ENCODE measurements at regions not wholly inside any gene's neighbourhood (a gene's known extent, or its start where the extent isn't known, plus 50 kb on each side); places are given as distances from the start of the nearest gene placed in this dataset.

- DNase-seq (no peak), ATAC-seq (no peak)
- Histone ChIP-seq H3K4me3 (no peak overlapping the region), H3K4me1 (no peaks in the 10 kb centered on the region), H3K36me3 (replicated peaks in 1 of 2; ENCODE audit: insufficient read depth in 1 of 2, low read depth in 2 of 2) (no peaks in the 10 kb centered on the region), H3K27me3 (no peaks in the 10 kb centered on the region), H3K27ac (no peak overlapping the region), H3K9me3 (no peaks in the 10 kb centered on the region)
- 72 to 78% methylated on average over 4 of the region's 4 CpGs for WGBS, 2 donors
- intact Hi-C loops (cut with DNase I): no loop called here
- no peak for TF ChIP-seq POLR2A (IDR thresholded peaks at IDR 0.05)
- TF ChIP-seq CTCF (IDR thresholded peaks at IDR 0.05): no peak
These were observed 168.6 kb downstream of the MAF start for GRCh38 chr16:79431923-79432322.

- TF ChIP-seq POLR2A (IDR thresholded peaks at IDR 0.05) (no peak), CTCF (IDR thresholded peaks at IDR 0.05) (no peak)
- intact Hi-C loops (cut with DNase I): no loop called here
- H3K27me3 ChIP-seq: no peaks in the 10 kb centered on the region
- DNase-seq: no peak
- H3K36me3 ChIP-seq (replicated peaks in 1 of 2; ENCODE audit: insufficient read depth in 1 of 2, low read depth in 2 of 2): no peaks in the 10 kb centered on the region
- H3K4me1 ChIP-seq: no peaks in the 10 kb centered on the region
- WGBS, 2 donors: 57 to 60% methylated on average over 11 to 12 of the region's 12 CpGs
- H3K27ac ChIP-seq: no peak overlapping the region
- ATAC-seq: no peak
- H3K9me3 ChIP-seq: no peaks in the 10 kb centered on the region
- H3K4me3 ChIP-seq: no peak overlapping the region
These were observed 170.3 kb downstream of the MAF start for GRCh38 chr16:79430191-79430678.

- H3K27ac ChIP-seq: no peak overlapping the region
- H3K9me3 ChIP-seq: no peaks in the 10 kb centered on the region
- ATAC-seq: no peak
- no peaks in the 10 kb centered on the region for H3K27me3 ChIP-seq
- DNase-seq: no peak
- no peaks in the 10 kb centered on the region for H3K36me3 ChIP-seq (replicated peaks in 1 of 2; ENCODE audit: insufficient read depth in 1 of 2, low read depth in 2 of 2)
- 63 to 64% methylated on average over 16 of the region's 16 CpGs for WGBS, 2 donors
- no peaks in the 10 kb centered on the region for H3K4me1 ChIP-seq
- H3K4me3 ChIP-seq: no peak overlapping the region
- intact Hi-C loops (cut with DNase I): no loop called here
- TF ChIP-seq CTCF (IDR thresholded peaks at IDR 0.05) (no peak), POLR2A (IDR thresholded peaks at IDR 0.05) (no peak)
These were observed 171.0 kb downstream of the MAF start for GRCh38 chr16:79429381-79430190.

- H3K27ac ChIP-seq: no peak overlapping the region
- H3K4me1 ChIP-seq: no peaks in the 10 kb centered on the region
- ATAC-seq (no peak), DNase-seq (no peak)
- 73 to 79% methylated on average over 6 of the region's 6 CpGs for WGBS, 2 donors
- no peak overlapping the region for H3K4me3 ChIP-seq
- no peaks in the 10 kb centered on the region for H3K9me3 ChIP-seq
- intact Hi-C loops (cut with DNase I): no loop called here
- no peaks in the 10 kb centered on the region for H3K27me3 ChIP-seq
- H3K36me3 ChIP-seq (replicated peaks in 1 of 2; ENCODE audit: insufficient read depth in 1 of 2, low read depth in 2 of 2): no peaks in the 10 kb centered on the region
- TF ChIP-seq CTCF (IDR thresholded peaks at IDR 0.05): no peak
- TF ChIP-seq POLR2A (IDR thresholded peaks at IDR 0.05): no peak
These were observed 173.9 kb downstream of the MAF start for GRCh38 chr16:79426663-79427062.

- no peaks in the 10 kb centered on the region for H3K36me3 ChIP-seq (replicated peaks in 1 of 2; ENCODE audit: insufficient read depth in 1 of 2, low read depth in 2 of 2)
- no peak for TF ChIP-seq POLR2A (IDR thresholded peaks at IDR 0.05)
- TF ChIP-seq CTCF (IDR thresholded peaks at IDR 0.05): no peak
- DNase-seq: no peak
- H3K9me3 ChIP-seq: no peaks in the 10 kb centered on the region
- WGBS, 2 donors: 76 to 82% methylated on average over 7 of the region's 7 CpGs
- H3K27me3 ChIP-seq: no peaks in the 10 kb centered on the region
- H3K4me3 ChIP-seq: no peak overlapping the region
- no peak overlapping the region for H3K27ac ChIP-seq
- intact Hi-C loops (cut with DNase I): no loop called here
- H3K4me1 ChIP-seq: no peaks in the 10 kb centered on the region
- ATAC-seq: no peak
These were observed 178.5 kb downstream of the MAF start for GRCh38 chr16:79422064-79422463.

Data from body of pancreas (tissue), 4 donors.